Mesenchymal stem cell (in vitro differentiated cells and primary cell): ENCODE measurements at regions not wholly inside any gene's neighbourhood (a gene's known extent, or its start where the extent isn't known, plus 50 kb on each side); places are given as distances from the start of the nearest gene placed in this dataset.

ENCODE experiments used
- DNase-seq: peaks from one replicate; pipeline ENCODE4 v3.0.0-alpha.2; 2013
- H2AFZ ChIP-seq: one replicate; pipeline ENCODE4 v1.6.1; 2013; ENCODE audit warnings: low read depth, mild to moderate bottlenecking, control low read depth, inconsistent platforms, low read length, moderate library complexity
- H2AK5ac ChIP-seq: 2 replicates; pipeline ENCODE4 v1.6.1; 2013; ENCODE audit warnings: low read length, moderate library complexity, mild to moderate bottlenecking, inconsistent platforms; ENCODE audit not compliant: severe bottlenecking
- H2BK120ac ChIP-seq: one replicate; pipeline ENCODE4 v1.6.1; 2013; ENCODE audit warnings: low read depth, mild to moderate bottlenecking, inconsistent platforms, low read length, moderate library complexity
- H2BK12ac ChIP-seq, 2 experiments: one replicate each; pipeline ENCODE4 v1.6.1; 2013; ENCODE audit warnings: inconsistent platforms in 2 of 2, low read length in 2 of 2, mild to moderate bottlenecking in 2 of 2, moderate library complexity in 2 of 2, control low read depth in 1 of 2
- H2BK15ac ChIP-seq: one replicate; pipeline ENCODE4 v1.6.1; 2013; ENCODE audit warnings: mild to moderate bottlenecking, low read depth, inconsistent platforms; ENCODE audit not compliant: poor library complexity, severe bottlenecking
- H2BK5ac ChIP-seq: 2 replicates; pipeline ENCODE4 v1.6.1; 2013; ENCODE audit warnings: low read depth, mild to moderate bottlenecking, low read length, control low read depth, inconsistent platforms; ENCODE audit not compliant: poor library complexity, severe bottlenecking
- H3K14ac ChIP-seq, 2 experiments: one replicate each; pipeline ENCODE4 v1.6.1; 2013; ENCODE audit warnings: inconsistent platforms in 2 of 2, low read length in 2 of 2, control low read depth in 1 of 2, mild to moderate bottlenecking in 1 of 2, moderate library complexity in 1 of 2
- H3K18ac ChIP-seq, 2 experiments: one replicate each; pipeline ENCODE4 v1.6.1; 2013; ENCODE audit warnings: inconsistent platforms in 2 of 2, low read length in 2 of 2, control low read depth in 1 of 2, low read depth in 1 of 2, mild to moderate bottlenecking in 1 of 2
- H3K23ac ChIP-seq, 2 experiments: one replicate each; pipeline ENCODE4 v1.6.1; 2013; ENCODE audit warnings: inconsistent platforms in 2 of 2, low read length in 2 of 2, mild to moderate bottlenecking in 2 of 2, moderate library complexity in 2 of 2, control low read depth in 1 of 2
- H3K27ac ChIP-seq: 2 replicates; pipeline ENCODE4 v1.5.1; 2013; ENCODE audit warnings: mild to moderate bottlenecking, moderate library complexity, low read length, control low read depth, inconsistent platforms; ENCODE audit not compliant: poor library complexity, severe bottlenecking
- H3K27me3 ChIP-seq, 2 experiments: 2 replicates each; pipeline versions ENCODE4 v1.6.1 to v1.7.0; 2013; ENCODE audit warnings: low read length in 2 of 2, mild to moderate bottlenecking in 2 of 2, moderate library complexity in 2 of 2, control low read depth in 1 of 2, inconsistent platforms in 1 of 2; ENCODE audit not compliant: control insufficient read depth in 1 of 2, insufficient read depth in 1 of 2
- H3K36me3 ChIP-seq, 2 experiments: 2 replicates each; pipeline versions ENCODE4 v1.6.1 to v1.7.0; 2013; ENCODE audit warnings: low read length in 2 of 2, control low read depth in 1 of 2, inconsistent platforms in 1 of 2, low read depth in 1 of 2, mild to moderate bottlenecking in 1 of 2; ENCODE audit not compliant: insufficient read depth in 2 of 2, control insufficient read depth in 1 of 2
- H3K4ac ChIP-seq, 2 experiments: one replicate each; pipeline ENCODE4 v1.6.1; 2013; ENCODE audit warnings: inconsistent platforms in 2 of 2, low read length in 2 of 2, mild to moderate bottlenecking in 2 of 2, moderate library complexity in 2 of 2, control low read depth in 1 of 2, low read depth in 1 of 2
- H3K4me1 ChIP-seq: 2 replicates; pipeline ENCODE4 v1.6.1; 2013; ENCODE audit warnings: low read depth, low read length, control low read depth; ENCODE audit not compliant: control insufficient read depth, insufficient read depth
- H3K4me2 ChIP-seq: 2 replicates; pipeline ENCODE4 v1.6.1; 2013; ENCODE audit warnings: low read length, mild to moderate bottlenecking, inconsistent platforms; ENCODE audit not compliant: poor library complexity, severe bottlenecking
- H3K4me3 ChIP-seq, 2 experiments: 2 replicates each; pipeline versions ENCODE4 v1.5.1 to v1.7.0; 2013; ENCODE audit warnings: low read length in 2 of 2, mild to moderate bottlenecking in 2 of 2, control low read depth in 1 of 2, low read depth in 1 of 2; ENCODE audit not compliant: insufficient read depth in 1 of 2
- H3K79me1 ChIP-seq: replicated peaks from 2 replicates; pipeline ENCODE4 v1.6.1; 2013; ENCODE audit warnings: mild to moderate bottlenecking, control low read depth, low read length, inconsistent platforms; ENCODE audit not compliant: poor library complexity, severe bottlenecking
- H3K9ac ChIP-seq: 2 replicates; pipeline ENCODE4 v1.7.0; 2013; ENCODE audit warnings: mild to moderate bottlenecking, low read length, moderate library complexity
- H3K9me3 ChIP-seq: 2 replicates; pipeline ENCODE4 v1.7.0; 2013; ENCODE audit warnings: mild to moderate bottlenecking, low read length; ENCODE audit not compliant: control insufficient read depth
- H4K8ac ChIP-seq: one replicate; pipeline ENCODE4 v1.6.1; 2013; ENCODE audit warnings: inconsistent platforms, mild to moderate bottlenecking, low read length, moderate library complexity
- H4K91ac ChIP-seq: one replicate; pipeline ENCODE4 v1.6.1; 2013; ENCODE audit warnings: mild to moderate bottlenecking, low read length, inconsistent platforms
- WGBS: methylation state at CpG from one replicate; pipeline ENCODE4 v1.1.7; 2013; ENCODE audit warnings: mixed read lengths; 5-methylcytosine and 5-hydroxymethylcytosine counted together

DNA sequence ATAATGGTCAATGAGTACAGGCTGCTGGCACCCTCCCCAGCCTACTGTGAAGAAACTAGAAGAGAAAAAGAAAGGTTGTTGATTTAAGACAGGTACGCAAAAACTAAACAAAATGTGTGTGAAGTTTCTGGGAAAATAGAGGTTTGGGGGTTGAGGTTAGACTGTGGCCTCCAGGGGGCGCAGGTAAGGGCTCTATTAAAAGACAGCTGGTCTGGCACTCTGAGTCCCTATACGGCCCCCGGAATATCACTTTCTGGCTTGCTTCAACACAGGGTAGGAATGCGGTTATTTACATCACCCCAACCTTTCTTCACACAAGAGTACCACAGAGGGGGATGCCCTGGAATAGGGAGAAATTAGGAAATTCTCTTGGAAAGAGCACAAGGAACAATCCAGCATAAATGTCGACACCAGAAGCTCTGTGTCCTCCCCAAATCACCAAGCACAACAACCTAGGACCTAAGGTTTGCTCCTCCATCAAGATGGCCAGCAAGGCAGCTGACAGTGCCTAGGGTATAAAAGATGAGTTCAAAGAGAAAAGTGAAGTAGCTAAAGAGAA, 480.8 kb upstream of the KLHL29 start:
- peaks cover 0 to 3% of the 10 kb centered on the region in 2 experiments for H3K27me3 ChIP-seq
- no peak overlapping the region for H3K23ac ChIP-seq
- H2BK120ac ChIP-seq = no peak overlapping the region
- no peak overlapping the region for H2BK5ac ChIP-seq
- no peak overlapping the region for H4K8ac ChIP-seq
- no peak overlapping the region for H2BK12ac ChIP-seq
- H3K36me3 ChIP-seq = no peaks in the 10 kb centered on the region
- no peaks in the 10 kb centered on the region for H3K4me1 ChIP-seq
- H4K91ac ChIP-seq = no peak overlapping the region
- H3K9me3 ChIP-seq = no peaks in the 10 kb centered on the region
- no peak overlapping the region for H2AK5ac ChIP-seq
- no peak overlapping the region for H2BK15ac ChIP-seq
- no peak for DNase-seq
- no peak overlapping the region for H3K9ac ChIP-seq
- H2AFZ ChIP-seq = no peak overlapping the region
- H3K18ac ChIP-seq = no peak overlapping the region
- H3K79me1 ChIP-seq = no peaks in the 10 kb centered on the region
- no peak overlapping the region for H3K4ac ChIP-seq
- H3K14ac ChIP-seq = no peak overlapping the region
- H3K27ac ChIP-seq = no peak overlapping the region
- no peak overlapping the region for H3K4me3 ChIP-seq
- no peak overlapping the region for H3K4me2 ChIP-seq
- WGBS = 45% methylated on average over 2 of the region's 6 CpGs

DNA sequence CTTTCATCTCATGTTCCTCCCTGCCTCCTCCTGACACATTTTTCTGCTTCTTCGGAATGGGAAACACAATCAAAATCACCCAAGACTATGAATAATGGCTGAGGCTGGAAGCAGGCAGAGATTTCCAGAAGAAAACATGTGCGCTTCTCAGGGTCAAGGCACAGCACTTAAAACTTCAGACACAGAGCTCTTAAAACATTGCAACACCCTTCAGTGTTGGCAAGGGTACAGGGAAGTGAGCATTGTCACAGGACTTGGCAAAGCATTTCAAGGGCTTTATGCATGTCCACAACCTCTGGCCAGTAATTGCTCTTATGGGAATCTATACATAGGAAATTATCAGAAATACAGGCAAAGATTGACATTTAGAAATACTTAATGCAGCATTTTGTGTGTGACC, 477.6 kb upstream of the KLHL29 start:
- H4K91ac ChIP-seq = no peak overlapping the region
- H4K8ac ChIP-seq = no peak overlapping the region
- no peak overlapping the region for H3K4ac ChIP-seq
- H3K9ac ChIP-seq = no peak overlapping the region
- no peaks in the 10 kb centered on the region for H3K36me3 ChIP-seq
- H2AFZ ChIP-seq = no peak overlapping the region
- H3K27me3 ChIP-seq = peaks cover 0 to 3% of the 10 kb centered on the region in 2 experiments
- no peak overlapping the region for H2AK5ac ChIP-seq
- DNase-seq = no peak
- H3K79me1 ChIP-seq = no peaks in the 10 kb centered on the region
- no peak overlapping the region for H3K23ac ChIP-seq
- H3K4me3 ChIP-seq = no peak overlapping the region
- H3K9me3 ChIP-seq = no peaks in the 10 kb centered on the region
- H3K27ac ChIP-seq = no peak overlapping the region
- no peak overlapping the region for H2BK15ac ChIP-seq
- no peak overlapping the region for H3K18ac ChIP-seq
- no peak overlapping the region for H2BK5ac ChIP-seq
- no peak overlapping the region for H2BK12ac ChIP-seq
- H3K14ac ChIP-seq = no peak overlapping the region
- H3K4me2 ChIP-seq = no peak overlapping the region
- WGBS = 67% methylated on average over 1 of the region's 2 CpGs
- no peak overlapping the region for H2BK120ac ChIP-seq
- no peaks in the 10 kb centered on the region for H3K4me1 ChIP-seq

DNA sequence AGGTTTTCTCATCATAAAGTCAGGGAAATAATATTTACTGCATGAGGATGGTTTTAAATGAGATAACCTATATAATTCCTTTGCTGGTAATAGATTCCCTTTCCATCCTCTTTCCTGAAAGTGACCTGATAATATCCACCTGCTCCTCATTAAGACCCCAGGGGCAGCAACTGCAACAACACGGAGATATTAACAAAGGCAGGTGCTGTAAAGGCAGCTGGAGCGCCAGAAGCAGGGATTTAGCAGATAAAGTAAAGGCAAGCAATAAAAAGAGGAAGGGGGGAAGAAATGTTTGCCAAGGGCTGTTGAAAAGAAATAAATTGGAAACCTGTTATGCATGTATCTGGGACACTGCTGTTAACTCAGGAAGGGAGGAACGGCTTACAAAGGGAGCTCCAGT, 472.6 kb upstream of the KLHL29 start:
- no peak overlapping the region for H3K4me2 ChIP-seq
- H2BK5ac ChIP-seq = no peak overlapping the region
- H3K9me3 ChIP-seq = peaks cover 3% of the 10 kb centered on the region
- no peaks in the 10 kb centered on the region for H3K79me1 ChIP-seq
- no peak overlapping the region for H3K23ac ChIP-seq
- no peak overlapping the region for H4K8ac ChIP-seq
- no peak overlapping the region for H3K14ac ChIP-seq
- H2AK5ac ChIP-seq = no peak overlapping the region
- no peak overlapping the region for H3K9ac ChIP-seq
- H3K4ac ChIP-seq = no peak overlapping the region
- H3K36me3 ChIP-seq = no peaks in the 10 kb centered on the region
- H3K27ac ChIP-seq = no peak overlapping the region
- no peak overlapping the region for H2AFZ ChIP-seq
- no peak overlapping the region for H4K91ac ChIP-seq
- no peak overlapping the region for H2BK15ac ChIP-seq
- H3K4me3 ChIP-seq = no peak overlapping the region
- H3K4me1 ChIP-seq = no peaks in the 10 kb centered on the region
- DNase-seq = no peak
- no peaks in the 10 kb centered on the region for H3K27me3 ChIP-seq
- no peak overlapping the region for H2BK120ac ChIP-seq
- 71% methylated on average over 3 of the region's 3 CpGs for WGBS
- H2BK12ac ChIP-seq = no peak overlapping the region
- H3K18ac ChIP-seq = no peak overlapping the region

DNA sequence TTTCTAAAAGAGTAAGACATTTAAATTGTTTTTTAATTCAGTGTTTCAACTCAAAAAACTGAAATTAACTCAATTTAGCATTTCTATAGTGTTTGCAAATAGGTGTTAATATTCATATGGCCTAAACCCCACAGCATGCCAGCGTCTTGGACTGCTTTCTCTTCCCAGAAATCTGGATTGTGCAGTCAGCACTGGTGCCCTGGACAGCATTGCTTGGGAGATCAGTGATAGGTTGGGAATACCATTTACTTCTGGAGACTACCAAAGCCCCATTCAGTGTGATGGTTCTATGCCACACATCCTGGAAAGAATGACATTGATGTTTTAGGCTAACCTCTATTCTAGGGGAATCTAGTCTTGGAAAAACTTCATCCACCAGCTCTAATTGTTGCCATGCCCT, 455.0 kb upstream of the KLHL29 start:
- Histone ChIP-seq H2AK5ac (no peak overlapping the region), H3K4me3 (no peak overlapping the region), H2AFZ (no peak overlapping the region), H3K4me2 (no peak overlapping the region), H2BK5ac (no peak overlapping the region), H4K8ac (no peak overlapping the region), H3K27ac (no peak overlapping the region), H2BK120ac (no peak overlapping the region), H3K9ac (no peak overlapping the region), H3K23ac (no peak overlapping the region), H3K14ac (no peak overlapping the region), H4K91ac (no peak overlapping the region), H2BK12ac (no peak overlapping the region), H3K27me3 (no peaks in the 10 kb centered on the region), H3K4me1 (no peaks in the 10 kb centered on the region), H3K4ac (no peak overlapping the region), H3K36me3 (no peaks in the 10 kb centered on the region), H3K79me1 (no peaks in the 10 kb centered on the region), H3K18ac (no peak overlapping the region), H3K9me3 (no peaks in the 10 kb centered on the region), H2BK15ac (no peak overlapping the region)
- 20% methylated on average over 1 of the region's 1 CpG for WGBS
- DNase-seq = no peak
